ENCODE measurements at regions not wholly inside any gene's neighbourhood (a gene's known extent, or its start where the extent isn't known, plus 50 kb on each side); places are given as distances from the start of the nearest gene placed in this dataset.

GRCh38 chr3:21902956-21903355 is 151.9 kb upstream of the ZNF385D start:
- TF ChIP-seq CTCF (IDR thresholded peaks at IDR 0.05; ENCODE audit: borderline replicate concordance, extremely low read depth, low read length, poor library complexity, severe bottlenecking) (no peak), EZH2 (IDR thresholded peaks at IDR 0.05; ENCODE audit: borderline replicate concordance, low read depth, low read length, severe bottlenecking) (no peak)

Measured in DND-41 (cell line).